ENCODE measurements at regions not wholly inside any gene's neighbourhood (a gene's known extent, or its start where the extent isn't known, plus 50 kb on each side); places are given as distances from the start of the nearest gene placed in this dataset.

DNA sequence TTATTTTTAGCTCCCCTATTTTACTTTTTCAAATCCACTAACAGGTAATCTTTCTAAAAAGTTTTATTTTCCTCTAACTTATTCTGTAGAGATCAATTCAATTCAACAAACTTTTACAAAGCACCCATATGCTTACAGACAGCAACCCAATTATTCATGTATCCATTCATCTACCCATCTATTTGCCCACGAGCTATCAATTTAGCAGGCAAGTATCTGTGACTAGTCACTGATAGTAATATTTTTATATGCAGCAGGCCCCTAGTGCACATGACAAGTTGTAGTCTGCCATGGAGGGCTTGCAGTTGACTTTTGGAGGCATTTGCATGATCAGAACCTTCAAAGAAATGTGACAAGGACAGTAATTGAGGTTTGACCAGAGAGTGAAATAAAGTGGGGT, 753.2 kb upstream of the TENM4 start:
- no peak overlapping the region for H4K8ac ChIP-seq (ENCODE audit: low read depth, low read length)
- no peak overlapping the region for H4K91ac ChIP-seq (ENCODE audit: low read depth, low read length, poor library complexity)
- H3K23ac ChIP-seq (ENCODE audit: low read depth, low read length, poor library complexity), result no peak overlapping the region
- no peak overlapping the region for H3K4me2 ChIP-seq (ENCODE audit: insufficient read depth, low read length, poor library complexity, severe bottlenecking)
- H3K4me1 ChIP-seq (ENCODE audit: control insufficient read depth in 2 of 2, insufficient read depth in 1 of 2, low read depth in 1 of 2, low read length in 2 of 2), result no peaks in the 10 kb centered on the region
- H2AFZ ChIP-seq (ENCODE audit: low read length), result no peak overlapping the region
- H3K27ac ChIP-seq (replicated peaks; ENCODE audit: low read length), result no peak overlapping the region
- no peak overlapping the region for H3K9ac ChIP-seq (ENCODE audit: low read depth, low read length, poor library complexity)
- no peak overlapping the region for H2BK5ac ChIP-seq (ENCODE audit: low read length)
- H3K14ac ChIP-seq (ENCODE audit: low read length), result no peak overlapping the region
- H2BK15ac ChIP-seq (ENCODE audit: low read length), result no peak overlapping the region
- WGBS, 2 donors (ENCODE audit: extremely low coverage in 2 of 2, insufficient read length in 2 of 2, insufficient replicate concordance in 1 of 2), result no CpG with 5 or more reads among the region's 1 CpG
- H3K36me3 ChIP-seq (replicated peaks in 1 of 2; ENCODE audit: control insufficient read depth in 2 of 2, insufficient read depth in 2 of 2, low read length in 2 of 2), result no peaks in the 10 kb centered on the region
- DNase-seq (ENCODE audit: low spot score), result no peak
- no peak overlapping the region for H3K18ac ChIP-seq (ENCODE audit: low read length)
- no peak overlapping the region for H3K4me3 ChIP-seq (ENCODE audit: low read length in 2 of 2)
- no peaks in the 10 kb centered on the region for H3K9me3 ChIP-seq (replicated peaks in 1 of 2; ENCODE audit: control insufficient read depth in 2 of 2, insufficient read depth in 1 of 2, low read depth in 1 of 2, low read length in 2 of 2)
- H2BK12ac ChIP-seq (ENCODE audit: low read length), result no peak overlapping the region
- no peak overlapping the region for H2AK5ac ChIP-seq (ENCODE audit: low read depth, low read length)
- no peaks in the 10 kb centered on the region for H3K79me1 ChIP-seq (ENCODE audit: low read depth, low read length)
- no peaks in the 10 kb centered on the region for H3K27me3 ChIP-seq (ENCODE audit: control insufficient read depth in 3 of 3, insufficient read depth in 3 of 3, low read depth in 1 of 3, low read length in 3 of 3)
- H3K4ac ChIP-seq (ENCODE audit: low read length), result no peak overlapping the region
- H2BK120ac ChIP-seq (ENCODE audit: low read depth, low read length), result no peak overlapping the region

DNA sequence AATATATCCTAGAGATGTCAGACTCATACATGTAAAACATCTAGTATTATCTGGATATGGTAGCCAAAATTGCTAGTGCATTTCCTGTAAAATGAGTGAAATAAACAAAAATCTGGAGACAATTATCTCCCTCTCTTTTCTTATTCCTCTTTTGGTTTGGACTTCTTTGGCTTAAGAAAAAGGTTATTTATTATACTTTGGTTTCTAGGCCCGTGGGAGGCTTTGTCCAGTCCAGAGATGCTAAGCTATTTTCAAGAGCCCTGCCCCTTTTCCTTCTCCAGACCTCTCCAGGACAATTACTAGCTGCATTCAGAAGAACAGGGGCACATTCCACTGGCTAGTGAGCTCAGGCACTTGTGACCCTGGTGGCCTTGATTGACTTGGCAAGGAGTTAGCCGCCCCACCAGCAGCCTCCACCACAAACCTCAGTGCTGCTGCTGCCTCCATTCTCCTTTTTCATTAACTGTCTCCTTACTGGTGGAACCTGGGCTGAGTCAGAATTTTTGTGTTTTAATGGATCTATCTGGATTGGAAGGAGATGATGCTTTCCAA, 747.3 kb upstream of the TENM4 start:
- WGBS, 2 donors (ENCODE audit: extremely low coverage in 2 of 2, insufficient read length in 2 of 2, insufficient replicate concordance in 1 of 2), result no CpG with 5 or more reads among the region's 2 CpGs
- H3K18ac ChIP-seq (ENCODE audit: low read length), result no peak overlapping the region

DNA sequence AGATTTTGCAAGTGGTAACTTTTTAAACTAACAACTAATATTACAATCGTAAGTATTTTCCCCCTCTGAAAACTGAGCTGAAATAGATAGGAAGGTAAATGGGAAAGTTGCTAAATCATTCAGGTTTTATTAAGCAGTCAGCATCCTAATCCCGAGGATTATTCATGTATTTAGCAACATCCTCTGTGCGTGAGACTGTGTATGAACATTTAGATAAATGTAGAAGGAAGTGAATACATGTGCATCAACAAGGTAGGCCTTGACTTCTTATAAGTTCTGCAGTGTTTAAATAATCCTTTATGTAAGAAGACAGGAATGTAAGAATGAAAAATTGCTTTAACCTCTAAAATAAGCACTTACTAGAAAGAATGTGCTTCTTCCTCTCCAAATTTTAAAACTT, 745.9 kb upstream of the TENM4 start:
- no peak overlapping the region for H3K18ac ChIP-seq (ENCODE audit: low read length)
- no peaks in the 10 kb centered on the region for H3K4me1 ChIP-seq (ENCODE audit: control insufficient read depth in 2 of 2, insufficient read depth in 1 of 2, low read depth in 1 of 2, low read length in 2 of 2)
- no peak overlapping the region for H3K4ac ChIP-seq (ENCODE audit: low read length)
- no peak overlapping the region for H3K14ac ChIP-seq (ENCODE audit: low read length)
- H4K8ac ChIP-seq (ENCODE audit: low read depth, low read length), result no peak overlapping the region
- H4K91ac ChIP-seq (ENCODE audit: low read depth, low read length, poor library complexity), result no peak overlapping the region
- H2BK120ac ChIP-seq (ENCODE audit: low read depth, low read length), result no peak overlapping the region
- no peaks in the 10 kb centered on the region for H3K9me3 ChIP-seq (replicated peaks in 1 of 2; ENCODE audit: control insufficient read depth in 2 of 2, insufficient read depth in 1 of 2, low read depth in 1 of 2, low read length in 2 of 2)
- H3K27me3 ChIP-seq (ENCODE audit: control insufficient read depth in 3 of 3, insufficient read depth in 3 of 3, low read depth in 1 of 3, low read length in 3 of 3), result no peaks in the 10 kb centered on the region
- no peak overlapping the region for H2AK5ac ChIP-seq (ENCODE audit: low read depth, low read length)
- DNase-seq (ENCODE audit: low spot score), result no peak
- no peak overlapping the region for H3K23ac ChIP-seq (ENCODE audit: low read depth, low read length, poor library complexity)
- no peak overlapping the region for H3K27ac ChIP-seq (replicated peaks; ENCODE audit: low read length)
- no peak overlapping the region for H3K4me2 ChIP-seq (ENCODE audit: insufficient read depth, low read length, poor library complexity, severe bottlenecking)
- H3K9ac ChIP-seq (ENCODE audit: low read depth, low read length, poor library complexity), result no peak overlapping the region
- no peaks in the 10 kb centered on the region for H3K36me3 ChIP-seq (replicated peaks in 1 of 2; ENCODE audit: control insufficient read depth in 2 of 2, insufficient read depth in 2 of 2, low read length in 2 of 2)
- no peaks in the 10 kb centered on the region for H3K79me1 ChIP-seq (ENCODE audit: low read depth, low read length)
- no peak overlapping the region for H2BK15ac ChIP-seq (ENCODE audit: low read length)
- H2AFZ ChIP-seq (ENCODE audit: low read length), result no peak overlapping the region
- no CpG with 5 or more reads among the region's 3 CpGs for WGBS, 2 donors (ENCODE audit: extremely low coverage in 2 of 2, insufficient read length in 2 of 2, insufficient replicate concordance in 1 of 2)
- H3K4me3 ChIP-seq (ENCODE audit: low read length in 2 of 2), result no peak overlapping the region
- H2BK12ac ChIP-seq (ENCODE audit: low read length), result no peak overlapping the region
- no peak overlapping the region for H2BK5ac ChIP-seq (ENCODE audit: low read length)

More for the DNA sequence above, 747.3 kb upstream of the TENM4 start:
- H3K9me3 ChIP-seq (replicated peaks in 1 of 2; ENCODE audit: control insufficient read depth in 2 of 2, insufficient read depth in 1 of 2, low read depth in 1 of 2, low read length in 2 of 2), result no peaks in the 10 kb centered on the region
- no peaks in the 10 kb centered on the region for H3K4me1 ChIP-seq (ENCODE audit: control insufficient read depth in 2 of 2, insufficient read depth in 1 of 2, low read depth in 1 of 2, low read length in 2 of 2)
- no peaks in the 10 kb centered on the region for H3K27me3 ChIP-seq (ENCODE audit: control insufficient read depth in 3 of 3, insufficient read depth in 3 of 3, low read depth in 1 of 3, low read length in 3 of 3)
- no peak overlapping the region for H2BK120ac ChIP-seq (ENCODE audit: low read depth, low read length)
- peak; percentile 14 for DNase-seq (ENCODE audit: low spot score)
- H2AK5ac ChIP-seq (ENCODE audit: low read depth, low read length), result no peak overlapping the region
- H3K4me3 ChIP-seq (ENCODE audit: low read length in 2 of 2), result no peak overlapping the region
- no peak overlapping the region for H3K4ac ChIP-seq (ENCODE audit: low read length)
- no peak overlapping the region for H4K91ac ChIP-seq (ENCODE audit: low read depth, low read length, poor library complexity)
- no peak overlapping the region for H2AFZ ChIP-seq (ENCODE audit: low read length)
- no peak overlapping the region for H2BK5ac ChIP-seq (ENCODE audit: low read length)
- no peak overlapping the region for H3K14ac ChIP-seq (ENCODE audit: low read length)
- no peaks in the 10 kb centered on the region for H3K79me1 ChIP-seq (ENCODE audit: low read depth, low read length)
- no peak overlapping the region for H3K27ac ChIP-seq (replicated peaks; ENCODE audit: low read length)
- no peak overlapping the region for H3K4me2 ChIP-seq (ENCODE audit: insufficient read depth, low read length, poor library complexity, severe bottlenecking)
- H3K9ac ChIP-seq (ENCODE audit: low read depth, low read length, poor library complexity), result no peak overlapping the region
- no peak overlapping the region for H2BK15ac ChIP-seq (ENCODE audit: low read length)
- no peak overlapping the region for H2BK12ac ChIP-seq (ENCODE audit: low read length)
- H3K23ac ChIP-seq (ENCODE audit: low read depth, low read length, poor library complexity), result no peak overlapping the region
- H4K8ac ChIP-seq (ENCODE audit: low read depth, low read length), result no peak overlapping the region
- H3K36me3 ChIP-seq (replicated peaks in 1 of 2; ENCODE audit: control insufficient read depth in 2 of 2, insufficient read depth in 2 of 2, low read length in 2 of 2), result no peaks in the 10 kb centered on the region

DNA sequence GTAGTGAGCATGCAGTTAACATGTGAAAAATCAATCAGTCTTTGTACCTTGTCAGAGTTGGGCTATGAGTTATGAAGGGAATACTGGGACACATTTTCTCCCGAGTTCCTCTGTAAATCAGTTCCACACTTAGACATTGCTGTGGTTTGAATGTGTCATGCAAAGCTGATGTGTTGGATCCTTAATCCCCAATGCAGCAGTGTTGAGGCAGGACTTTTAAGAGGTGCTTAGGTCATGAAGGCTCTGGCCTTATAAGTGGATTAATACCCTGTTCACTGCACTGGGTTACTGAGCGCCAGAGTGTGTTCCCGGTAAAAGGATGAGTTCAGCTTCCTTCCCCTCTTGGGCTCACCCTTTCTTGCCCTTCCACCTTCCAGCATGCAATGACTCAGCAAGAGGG, 742.1 kb upstream of the TENM4 start:
- H3K36me3 ChIP-seq (replicated peaks in 1 of 2; ENCODE audit: control insufficient read depth in 2 of 2, insufficient read depth in 2 of 2, low read length in 2 of 2), result no peaks in the 10 kb centered on the region
- no peaks in the 10 kb centered on the region for H3K27me3 ChIP-seq (ENCODE audit: control insufficient read depth in 3 of 3, insufficient read depth in 3 of 3, low read depth in 1 of 3, low read length in 3 of 3)
- H3K79me1 ChIP-seq (ENCODE audit: low read depth, low read length), result no peaks in the 10 kb centered on the region
- no peak overlapping the region for H2AK5ac ChIP-seq (ENCODE audit: low read depth, low read length)
- H3K23ac ChIP-seq (ENCODE audit: low read depth, low read length, poor library complexity), result no peak overlapping the region
- H2AFZ ChIP-seq (ENCODE audit: low read length), result no peak overlapping the region
- no peak overlapping the region for H4K91ac ChIP-seq (ENCODE audit: low read depth, low read length, poor library complexity)
- no peak overlapping the region for H2BK15ac ChIP-seq (ENCODE audit: low read length)
- no peak overlapping the region for H3K14ac ChIP-seq (ENCODE audit: low read length)
- no peak overlapping the region for H3K18ac ChIP-seq (ENCODE audit: low read length)
- H3K4me1 ChIP-seq (ENCODE audit: control insufficient read depth in 2 of 2, insufficient read depth in 1 of 2, low read depth in 1 of 2, low read length in 2 of 2), result no peaks in the 10 kb centered on the region
- H3K9ac ChIP-seq (ENCODE audit: low read depth, low read length, poor library complexity), result no peak overlapping the region
- no peak overlapping the region for H3K4ac ChIP-seq (ENCODE audit: low read length)
- H3K27ac ChIP-seq (replicated peaks; ENCODE audit: low read length), result no peak overlapping the region
- H3K4me3 ChIP-seq (ENCODE audit: low read length in 2 of 2), result no peak overlapping the region
- WGBS, 2 donors (ENCODE audit: extremely low coverage in 2 of 2, insufficient read length in 2 of 2, insufficient replicate concordance in 1 of 2), result no CpG with 5 or more reads among the region's 3 CpGs
- no peak overlapping the region for H4K8ac ChIP-seq (ENCODE audit: low read depth, low read length)
- H2BK5ac ChIP-seq (ENCODE audit: low read length), result no peak overlapping the region
- no peak overlapping the region for H3K4me2 ChIP-seq (ENCODE audit: insufficient read depth, low read length, poor library complexity, severe bottlenecking)
- no peak overlapping the region for H2BK12ac ChIP-seq (ENCODE audit: low read length)
- H3K9me3 ChIP-seq (replicated peaks in 1 of 2; ENCODE audit: control insufficient read depth in 2 of 2, insufficient read depth in 1 of 2, low read depth in 1 of 2, low read length in 2 of 2), result no peaks in the 10 kb centered on the region
- no peak overlapping the region for H2BK120ac ChIP-seq (ENCODE audit: low read depth, low read length)
- no peak for DNase-seq (ENCODE audit: low spot score)
